HK-2 (cell line): ENCODE measurements at regions not wholly inside any gene's neighbourhood (a gene's known extent, or its start where the extent isn't known, plus 50 kb on each side); places are given as distances from the start of the nearest gene placed in this dataset.

ENCODE experiments used
- DNase-seq: peaks from one replicate; pipeline ENCODE4 v3.0.0-alpha.2; 2018; ENCODE audit not compliant: unreplicated experiment

GRCh38 chr2:64221935-64222334, 77.7 kb upstream of the PELI1 start:
- no peak for DNase-seq

GRCh38 chr2:64222351-64222750, 78.1 kb upstream of the PELI1 start:
- DNase-seq: no peak

DNA sequence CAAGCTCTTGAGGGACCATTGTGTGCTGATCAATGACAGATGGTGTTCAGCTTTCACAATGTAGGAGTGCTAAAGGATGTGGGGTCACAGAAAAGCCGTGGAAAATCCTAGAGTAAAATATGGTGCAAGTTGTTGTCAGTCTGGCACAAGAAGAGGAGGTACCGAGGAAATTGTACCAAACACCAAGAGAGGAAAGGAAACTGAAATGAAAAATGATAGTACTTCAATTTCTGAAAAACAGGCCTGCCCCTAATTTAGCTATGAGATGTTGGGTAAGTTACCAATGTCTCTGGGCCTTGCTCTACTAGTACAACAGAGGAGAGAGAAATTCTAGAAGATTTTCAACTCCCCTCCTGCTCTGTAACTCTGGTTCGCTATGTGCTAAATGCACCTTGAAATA, 78.8 kb upstream of the PELI1 start:
- DNase-seq: no peak

GRCh38 chr2:64225491-64225890, 81.3 kb upstream of the PELI1 start:
- no peak for DNase-seq

DNA sequence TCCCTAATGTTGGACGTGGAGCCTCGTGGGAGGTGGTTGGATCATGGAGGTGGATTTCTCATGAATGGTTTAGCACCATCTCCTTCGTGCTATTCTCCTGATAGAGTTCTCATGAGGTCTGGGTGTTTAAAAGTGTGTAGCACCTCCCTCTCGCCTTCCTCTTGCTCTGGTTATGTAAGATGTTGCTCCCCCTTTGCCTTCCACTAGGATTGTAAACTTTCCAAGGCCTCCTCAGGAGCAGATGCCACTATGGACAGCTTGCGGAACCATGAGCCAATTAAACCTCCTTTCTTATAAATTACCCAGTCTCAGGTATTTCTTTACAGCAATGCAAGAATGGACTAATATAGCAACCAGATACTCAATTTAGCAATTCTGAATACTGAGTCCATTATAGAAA, 82.4 kb upstream of the PELI1 start:
- DNase-seq: no peak

DNA sequence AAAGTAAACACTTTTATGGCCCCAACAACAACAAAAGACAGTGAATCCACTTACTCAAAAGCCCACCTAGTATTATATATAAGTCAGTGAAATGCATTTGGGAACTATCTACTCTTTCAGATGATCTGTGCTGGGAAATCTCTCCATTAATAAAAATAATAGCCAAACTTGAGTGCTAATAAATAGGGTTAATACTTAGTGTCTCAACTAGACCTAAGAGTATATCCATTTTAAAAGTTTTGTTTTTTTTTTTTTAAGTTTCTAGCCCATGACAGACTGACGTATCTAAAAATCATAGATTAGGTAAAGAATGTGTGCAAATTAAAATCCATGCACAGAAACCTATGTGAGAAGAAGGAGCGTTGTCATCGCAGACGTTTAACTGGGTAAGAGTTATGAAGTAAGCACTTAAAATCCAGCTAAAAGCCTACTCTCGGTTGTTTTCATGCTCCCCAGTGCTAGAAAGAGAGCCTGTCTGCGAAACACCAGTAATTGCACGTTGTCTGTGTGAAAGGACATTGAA, 83.4 kb upstream of the PELI1 start:
- no peak for DNase-seq

- DNase-seq: peak; percentile 44
Measured at GRCh38 chr2:64228126-64228678, 84.0 kb upstream of the PELI1 start.

GRCh38 chr2:64228918-64229317, 84.7 kb upstream of the PELI1 start:
- no peak for DNase-seq

GRCh38 chr2:64230540-64230939, 86.3 kb upstream of the PELI1 start:
- DNase-seq: no peak

GRCh38 chr2:64232266-64232665, 88.0 kb upstream of the PELI1 start:
- DNase-seq: no peak

DNA sequence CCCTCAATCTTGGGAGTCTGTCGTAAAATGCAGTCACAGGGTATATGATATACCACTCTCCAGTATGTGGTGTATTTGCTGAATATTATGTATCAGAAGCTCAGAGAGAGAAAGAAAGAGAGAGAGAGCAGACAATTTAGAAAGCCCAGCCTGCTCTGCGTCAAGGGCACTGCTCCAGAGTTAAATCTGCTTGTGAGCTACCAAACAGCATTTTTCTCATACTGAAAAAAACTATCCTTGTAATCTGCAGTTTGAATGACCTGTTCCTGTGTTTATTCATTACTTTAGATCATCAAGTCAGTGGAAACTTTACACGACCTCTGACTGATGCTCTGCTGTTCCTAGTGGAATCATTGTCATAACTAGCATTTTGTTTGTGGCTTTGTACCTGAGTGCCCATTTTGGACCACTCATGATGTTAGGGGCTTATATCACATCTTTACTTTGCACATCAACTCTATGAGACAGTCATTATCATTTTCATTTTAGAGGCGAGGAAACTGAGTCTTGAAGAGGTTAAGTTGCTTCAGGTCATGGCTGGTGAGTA, 89.2 kb upstream of the PELI1 start:
- no peak for DNase-seq

GRCh38 chr2:64234150-64234549, 89.9 kb upstream of the PELI1 start:
- DNase-seq: no peak

GRCh38 chr2:64234785-64235184, 90.6 kb upstream of the PELI1 start:
- peak; percentile 16 for DNase-seq

GRCh38 chr2:64237266-64237665, 93.0 kb upstream of the PELI1 start:
- DNase-seq: no peak

- DNase-seq: no peak
Measured at GRCh38 chr2:64238799-64239198, 94.6 kb upstream of the PELI1 start.

DNA sequence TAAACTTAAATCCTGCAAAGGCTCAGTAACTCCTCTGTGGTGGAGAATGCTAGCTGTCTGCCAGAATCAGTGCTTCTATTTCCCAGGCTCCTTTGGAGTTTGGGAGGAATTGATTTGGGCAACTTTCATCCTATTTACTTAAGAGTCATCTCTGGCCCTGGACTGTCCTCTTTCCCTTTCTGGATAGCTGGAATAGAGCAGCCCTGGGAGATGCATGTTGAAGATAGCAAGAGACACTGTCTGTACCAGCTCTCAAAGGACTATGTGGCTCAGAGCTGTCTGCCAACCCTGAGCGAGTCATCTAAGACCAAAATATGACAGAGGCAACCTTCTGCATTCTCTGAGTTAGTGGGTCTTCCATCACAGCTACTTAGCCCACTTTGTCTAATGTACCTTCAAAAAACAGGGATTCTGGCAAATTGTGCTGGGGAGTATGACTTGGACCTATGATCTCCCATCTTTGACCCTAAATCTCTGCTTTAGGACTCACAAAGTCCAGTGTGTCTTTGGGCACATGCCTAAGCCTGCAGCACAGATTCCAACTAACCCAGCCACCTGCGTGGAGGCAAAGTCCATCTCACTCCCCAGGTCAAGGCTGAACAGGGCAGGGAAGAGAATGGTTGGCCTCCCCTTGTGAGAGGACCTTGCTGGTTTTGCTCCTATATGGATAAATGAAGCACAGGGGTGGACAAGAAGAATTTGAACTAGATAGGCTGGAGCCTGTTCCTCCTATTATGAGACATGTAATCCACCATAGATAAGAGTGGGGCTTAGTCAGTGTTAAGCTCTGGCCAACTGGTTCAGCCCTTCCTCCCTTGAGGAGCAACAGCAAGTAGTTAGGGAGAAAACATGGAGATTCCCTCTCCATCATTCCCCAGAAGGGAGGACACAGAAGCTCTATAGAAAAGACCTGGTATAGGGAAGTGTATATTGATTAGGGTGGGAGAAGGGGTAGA, 99.1 kb upstream of the PELI1 start:
- DNase-seq: no peak

DNA sequence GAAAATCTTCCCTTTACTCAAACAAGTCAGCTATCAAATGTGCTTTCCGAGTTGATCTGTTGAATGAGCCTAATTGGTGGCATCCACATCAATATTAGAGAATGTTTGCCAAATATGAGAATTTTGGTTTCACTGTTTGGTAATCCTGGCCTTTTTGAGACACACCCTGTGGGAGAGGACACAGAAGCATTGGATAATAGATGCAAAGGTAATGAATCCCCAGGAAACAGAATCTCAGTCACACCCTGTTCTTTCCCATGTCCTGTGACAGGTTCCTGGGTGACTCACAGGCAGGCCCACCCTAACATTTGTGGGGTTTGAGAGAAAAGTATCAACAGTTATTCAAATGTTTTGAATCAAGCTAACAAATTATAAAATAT, 99.8 kb upstream of the PELI1 start:
- no peak for DNase-seq

- DNase-seq: no peak
Measured at GRCh38 chr2:64245631-64246030, 101.4 kb upstream of the PELI1 start.

DNA sequence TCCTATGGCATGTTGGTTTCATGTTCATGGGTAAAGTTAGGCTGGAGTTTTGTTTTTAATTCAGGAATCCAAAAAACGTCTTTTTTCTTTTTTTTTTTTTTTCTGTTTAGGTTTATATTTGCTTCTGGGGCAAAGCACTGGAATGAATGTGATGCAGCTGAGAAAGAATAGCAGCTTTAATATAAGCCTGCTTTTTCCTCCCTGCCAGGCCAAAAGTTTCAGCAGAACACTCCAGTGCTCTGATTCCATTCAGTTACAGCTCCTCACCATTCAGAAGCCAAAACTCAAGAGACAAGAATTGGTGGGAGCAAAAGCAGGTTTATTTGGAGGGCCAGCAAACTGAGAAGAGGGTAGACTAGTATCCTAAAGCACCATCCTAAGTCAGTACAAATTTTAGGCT, 102.7 kb upstream of the PELI1 start:
- DNase-seq: no peak

- no peak for DNase-seq
Measured at GRCh38 chr2:64249426-64249825, 105.2 kb upstream of the PELI1 start.

GRCh38 chr2:64250063-64250462, 105.8 kb upstream of the PELI1 start:
- DNase-seq: no peak

- DNase-seq: no peak
Measured at GRCh38 chr2:64250751-64251423, 106.7 kb upstream of the PELI1 start.
